Stimulated activated naive B cell treated with anti-CD40 and anti-IgM and Interleukin-4, amounts not matched to agents 10 μg/mL and 1 μg/mL and 100 μg/mL, for 72 hours (primary cell): ENCODE measurements at regions not wholly inside any gene's neighbourhood (a gene's known extent, or its start where the extent isn't known, plus 50 kb on each side); places are given as distances from the start of the nearest gene placed in this dataset.
"Not testable (repeated sequence)": the region's sequence is repeated elsewhere in the genome, so short reads cannot be mapped to it uniquely, and the experiment has no call there.

Source experiments
- ATAC-seq, 2 donors: fragments of 150-1000 bp; cut with Tn5 transposase; replicated peaks; 2 replicates each; pipeline ENCODE4 v1.10.0; 2021; ENCODE audit warnings: moderate library complexity in 1 of 2
- DNase-seq: peaks from one replicate; pipeline ENCODE4 v3.0.0; 2021
- H3K27ac Mint-ChIP-seq: one replicate; pipeline ENCODE4 v1.8.0; 2022; ENCODE audit warnings: mild to moderate bottlenecking, mixed read lengths
- H3K27me3 Mint-ChIP-seq, 2 donors: one replicate each; pipeline ENCODE4 v1.8.0; 2022; ENCODE audit warnings: mixed read lengths in 2 of 2
- H3K36me3 Mint-ChIP-seq, 2 donors: one replicate each; pipeline ENCODE4 v1.8.0; 2022; ENCODE audit warnings: mixed read lengths in 2 of 2, mild to moderate bottlenecking in 1 of 2
- H3K4me1 Mint-ChIP-seq, 2 donors: one replicate each; pipeline ENCODE4 v1.8.0; 2022; ENCODE audit warnings: mixed read lengths in 2 of 2, mild to moderate bottlenecking in 1 of 2
- H3K4me3 Mint-ChIP-seq, 2 donors: one replicate each; pipeline ENCODE4 v1.8.0; 2022; ENCODE audit warnings: mild to moderate bottlenecking in 2 of 2, mixed read lengths in 2 of 2, moderate library complexity in 1 of 2
- H3K9me3 Mint-ChIP-seq, 2 donors: one replicate each; pipeline ENCODE4 v1.8.0; 2022; ENCODE audit warnings: mixed read lengths in 2 of 2, mild to moderate bottlenecking in 1 of 2

- not testable (repeated sequence) for H3K9me3 Mint-ChIP-seq, ATAC-seq, DNase-seq, H3K4me1 Mint-ChIP-seq, H3K36me3 Mint-ChIP-seq, H3K4me3 Mint-ChIP-seq, H3K27ac Mint-ChIP-seq
- H3K27me3 Mint-ChIP-seq = peaks cover 9 to 11% of the 10 kb centered on the region in 2 donors
Measured at GRCh38 chr22:16681290-16681689, 88.7 kb upstream of the CCT8L2 start.

GRCh38 chr22:16680209-16680899 lies 87.7 kb upstream of the CCT8L2 start:
- H3K4me1 Mint-ChIP-seq, ATAC-seq, H3K36me3 Mint-ChIP-seq, DNase-seq, H3K9me3 Mint-ChIP-seq, H3K4me3 Mint-ChIP-seq, H3K27ac Mint-ChIP-seq: not testable (repeated sequence)
- H3K27me3 Mint-ChIP-seq = peaks cover 9 to 11% of the 10 kb centered on the region in 2 donors

GRCh38 chr22:16679191-16679834 lies 86.7 kb upstream of the CCT8L2 start:
- not testable (repeated sequence) for H3K4me3 Mint-ChIP-seq, H3K27ac Mint-ChIP-seq, H3K27me3 Mint-ChIP-seq, H3K4me1 Mint-ChIP-seq, H3K36me3 Mint-ChIP-seq, ATAC-seq, DNase-seq, H3K9me3 Mint-ChIP-seq

GRCh38 chr22:16673433-16673832 lies 80.8 kb upstream of the CCT8L2 start:
- not testable (repeated sequence) for H3K36me3 Mint-ChIP-seq, H3K27me3 Mint-ChIP-seq, H3K9me3 Mint-ChIP-seq, DNase-seq, H3K27ac Mint-ChIP-seq, H3K4me3 Mint-ChIP-seq, H3K4me1 Mint-ChIP-seq, ATAC-seq

GRCh38 chr22:16665610-16666009 lies 73.0 kb upstream of the CCT8L2 start:
- H3K4me1 Mint-ChIP-seq, H3K27me3 Mint-ChIP-seq, ATAC-seq, DNase-seq, H3K4me3 Mint-ChIP-seq, H3K9me3 Mint-ChIP-seq, H3K27ac Mint-ChIP-seq, H3K36me3 Mint-ChIP-seq: not testable (repeated sequence)

- not testable (repeated sequence) for DNase-seq, H3K9me3 Mint-ChIP-seq, H3K27ac Mint-ChIP-seq, H3K4me3 Mint-ChIP-seq, H3K36me3 Mint-ChIP-seq, H3K4me1 Mint-ChIP-seq, ATAC-seq, H3K27me3 Mint-ChIP-seq
Measured at GRCh38 chr22:16662330-16662729, 69.7 kb upstream of the CCT8L2 start.

- not testable (repeated sequence) for DNase-seq, H3K4me3 Mint-ChIP-seq, ATAC-seq, H3K4me1 Mint-ChIP-seq, H3K27me3 Mint-ChIP-seq, H3K27ac Mint-ChIP-seq, H3K36me3 Mint-ChIP-seq, H3K9me3 Mint-ChIP-seq
Measured at GRCh38 chr22:16660989-16661388, 68.4 kb upstream of the CCT8L2 start.

- not testable (repeated sequence) for H3K27ac Mint-ChIP-seq, H3K36me3 Mint-ChIP-seq, ATAC-seq, DNase-seq, H3K4me3 Mint-ChIP-seq, H3K4me1 Mint-ChIP-seq, H3K27me3 Mint-ChIP-seq, H3K9me3 Mint-ChIP-seq
Measured at GRCh38 chr22:16660570-16660969, 68.0 kb upstream of the CCT8L2 start.

- not testable (repeated sequence) for H3K4me3 Mint-ChIP-seq, H3K27ac Mint-ChIP-seq, H3K36me3 Mint-ChIP-seq
Measured at GRCh38 chr22:16659273-16659834, 66.7 kb upstream of the CCT8L2 start.

GRCh38 chr22:16658068-16658467 lies 65.5 kb upstream of the CCT8L2 start:
- no peaks in the 10 kb centered on the region for H3K36me3 Mint-ChIP-seq
- peaks cover 2 to 4% of the 10 kb centered on the region in 2 donors for H3K9me3 Mint-ChIP-seq
- DNase-seq (no peak), ATAC-seq (no peak)
- H3K27me3 Mint-ChIP-seq = no peaks in the 10 kb centered on the region
- no peaks in the 10 kb centered on the region for H3K4me1 Mint-ChIP-seq
- no peak overlapping the region for H3K4me3 Mint-ChIP-seq
- H3K27ac Mint-ChIP-seq = no peak overlapping the region

More at GRCh38 chr22:16659273-16659834, 66.7 kb upstream of the CCT8L2 start:
- DNase-seq, ATAC-seq, H3K4me1 Mint-ChIP-seq, H3K9me3 Mint-ChIP-seq, H3K27me3 Mint-ChIP-seq: not testable (repeated sequence)

GRCh38 chr22:16654882-16655281 lies 62.3 kb upstream of the CCT8L2 start:
- ATAC-seq (no peak), DNase-seq (no peak)
- H3K4me3 Mint-ChIP-seq = no peak overlapping the region
- H3K9me3 Mint-ChIP-seq = peaks cover 0 to 7% of the 10 kb centered on the region in 2 donors
- no peaks in the 10 kb centered on the region for H3K4me1 Mint-ChIP-seq
- no peaks in the 10 kb centered on the region for H3K36me3 Mint-ChIP-seq
- no peak overlapping the region for H3K27ac Mint-ChIP-seq
- H3K27me3 Mint-ChIP-seq = peaks cover 0 to 2% of the 10 kb centered on the region in 2 donors

- ATAC-seq, H3K27me3 Mint-ChIP-seq, H3K9me3 Mint-ChIP-seq, H3K4me1 Mint-ChIP-seq, DNase-seq, H3K27ac Mint-ChIP-seq, H3K36me3 Mint-ChIP-seq, H3K4me3 Mint-ChIP-seq: not testable (repeated sequence)
Measured at GRCh38 chr22:16654336-16654735, 61.7 kb upstream of the CCT8L2 start.

GRCh38 chr22:16653222-16653621 lies 60.6 kb upstream of the CCT8L2 start:
- H3K4me3 Mint-ChIP-seq, DNase-seq, ATAC-seq: not testable (repeated sequence)

GRCh38 chr22:16651217-16651616 lies 58.6 kb upstream of the CCT8L2 start:
- ATAC-seq (no peak), DNase-seq (no peak)
- Mint-ChIP-seq H3K27me3 (peaks cover 0 to 4% of the 10 kb centered on the region in 2 donors), H3K4me1 (no peaks in the 10 kb centered on the region), H3K9me3 (peaks cover 0 to 8% of the 10 kb centered on the region in 2 donors), H3K4me3 (no peak overlapping the region), H3K36me3 (no peaks in the 10 kb centered on the region), H3K27ac (no peak overlapping the region)

More at GRCh38 chr22:16653222-16653621, 60.6 kb upstream of the CCT8L2 start:
- not testable (repeated sequence) for H3K27me3 Mint-ChIP-seq, H3K4me1 Mint-ChIP-seq, H3K36me3 Mint-ChIP-seq, H3K9me3 Mint-ChIP-seq, H3K27ac Mint-ChIP-seq
